ENCODE measurements at regions not wholly inside any gene's neighbourhood (a gene's known extent, or its start where the extent isn't known, plus 50 kb on each side); places are given as distances from the start of the nearest gene placed in this dataset.

DNA sequence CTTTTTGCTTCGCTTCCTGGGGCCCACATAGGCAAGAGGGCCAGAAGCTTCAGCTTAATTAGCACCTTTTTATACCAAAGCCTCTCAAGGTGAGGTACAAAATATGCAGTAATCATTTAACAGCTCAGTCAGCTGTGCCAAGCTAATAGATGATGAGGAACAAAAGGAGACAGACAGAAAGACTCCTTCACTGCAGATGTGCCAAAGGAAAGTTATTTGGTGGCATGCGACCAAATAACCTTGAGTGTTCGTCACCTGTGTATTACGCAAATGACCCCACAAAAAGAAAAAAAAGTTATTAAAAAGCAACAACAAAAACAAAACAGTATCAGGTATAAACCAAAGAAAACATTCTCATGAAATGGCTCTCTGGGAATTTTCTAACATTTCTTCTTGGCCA is 325.8 kb upstream of the IGF1R start:
- TF ChIP-seq EZH2 (IDR thresholded peaks at IDR 0.05; ENCODE audit: insufficient read depth, poor library complexity, severe bottlenecking) (no peak), EZH2phosphoT487 (IDR thresholded peaks at IDR 0.05; ENCODE audit: insufficient read depth, low read depth) (no peak)
